ENCODE measurements at regions not wholly inside any gene's neighbourhood (a gene's known extent, or its start where the extent isn't known, plus 50 kb on each side); places are given as distances from the start of the nearest gene placed in this dataset.

- TF ChIP-seq, protein P1, sequence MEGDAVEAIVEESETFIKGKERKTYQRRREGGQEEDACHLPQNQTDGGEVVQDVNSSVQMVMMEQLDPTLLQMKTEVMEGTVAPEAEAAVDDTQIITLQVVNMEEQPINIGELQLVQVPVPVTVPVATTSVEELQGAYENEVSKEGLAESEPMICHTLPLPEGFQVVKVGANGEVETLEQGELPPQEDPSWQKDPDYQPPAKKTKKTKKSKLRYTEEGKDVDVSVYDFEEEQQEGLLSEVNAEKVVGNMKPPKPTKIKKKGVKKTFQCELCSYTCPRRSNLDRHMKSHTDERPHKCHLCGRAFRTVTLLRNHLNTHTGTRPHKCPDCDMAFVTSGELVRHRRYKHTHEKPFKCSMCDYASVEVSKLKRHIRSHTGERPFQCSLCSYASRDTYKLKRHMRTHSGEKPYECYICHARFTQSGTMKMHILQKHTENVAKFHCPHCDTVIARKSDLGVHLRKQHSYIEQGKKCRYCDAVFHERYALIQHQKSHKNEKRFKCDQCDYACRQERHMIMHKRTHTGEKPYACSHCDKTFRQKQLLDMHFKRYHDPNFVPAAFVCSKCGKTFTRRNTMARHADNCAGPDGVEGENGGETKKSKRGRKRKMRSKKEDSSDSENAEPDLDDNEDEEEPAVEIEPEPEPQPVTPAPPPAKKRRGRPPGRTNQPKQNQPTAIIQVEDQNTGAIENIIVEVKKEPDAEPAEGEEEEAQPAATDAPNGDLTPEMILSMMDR (conservative IDR thresholded peaks at IDR 0.05; ENCODE audit: low read depth in 2 of 2) = no peak
These were observed 642.6 kb upstream of the HS3ST1 start (continued) for GRCh38 chr4:12071316-12071715.

DNA sequence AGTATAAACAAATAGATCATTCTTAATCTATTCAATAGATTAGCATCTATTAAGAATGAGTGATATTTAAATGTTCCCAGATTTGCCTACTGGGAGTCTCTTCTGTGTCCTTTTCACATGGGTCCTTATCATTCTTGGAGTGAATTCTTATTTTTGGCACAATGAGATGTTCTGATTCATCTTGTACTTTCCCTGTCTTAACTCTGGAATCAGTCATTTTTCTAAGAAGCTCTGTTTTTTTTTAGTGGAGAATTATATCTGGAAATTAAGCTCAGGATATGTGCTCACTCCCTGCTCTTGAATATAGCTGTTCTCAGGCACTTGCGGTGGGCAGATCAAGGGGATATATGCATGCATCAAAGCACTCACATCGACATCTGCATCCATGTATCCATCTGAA, 625.3 kb upstream of the HS3ST1 start:
- Mint-ChIP-seq H3K4me3 (no peak overlapping the region), H3K27ac (no peak overlapping the region), H3K27me3 (ENCODE audit: insufficient read depth, low read depth, poor library complexity) (peaks cover 4% of the 10 kb centered on the region), H3K4me1 (peaks cover 27% of the 10 kb centered on the region), H3K36me3 (ENCODE audit: low read depth) (peaks cover 26% of the 10 kb centered on the region), H3K9me3 (peaks cover 19% of the 10 kb centered on the region)
- H3K36me3 ChIP-seq (ENCODE audit: insufficient read depth) = no peaks in the 10 kb centered on the region
- no peak overlapping the region for H3K4me3 ChIP-seq
- no peak for ATAC-seq
- H3K4me1 ChIP-seq (ENCODE audit: insufficient read depth) = peaks cover 24% of the 10 kb centered on the region
- H4K20me1 ChIP-seq (replicated peaks; ENCODE audit: insufficient read depth) = no peaks in the 10 kb centered on the region
- H3K9me2 ChIP-seq (ENCODE audit: insufficient read depth) = peaks cover 8% of the 10 kb centered on the region
- H3F3A ChIP-seq (replicated peaks; ENCODE audit: low read depth) = no peaks in the 10 kb centered on the region
- DNase-seq (ENCODE audit: low spot score) = no peak
- no peak overlapping the region for H3K27ac ChIP-seq (ENCODE audit: low read depth)
- H2AFZ ChIP-seq = no peak overlapping the region
- no peaks in the 10 kb centered on the region for H3K27me3 ChIP-seq (ENCODE audit: insufficient read depth)
- no peak overlapping the region for H3K4me2 ChIP-seq
- no peaks in the 10 kb centered on the region for H3K79me2 ChIP-seq (replicated peaks; ENCODE audit: insufficient read depth)
- TF ChIP-seq, protein P2, sequence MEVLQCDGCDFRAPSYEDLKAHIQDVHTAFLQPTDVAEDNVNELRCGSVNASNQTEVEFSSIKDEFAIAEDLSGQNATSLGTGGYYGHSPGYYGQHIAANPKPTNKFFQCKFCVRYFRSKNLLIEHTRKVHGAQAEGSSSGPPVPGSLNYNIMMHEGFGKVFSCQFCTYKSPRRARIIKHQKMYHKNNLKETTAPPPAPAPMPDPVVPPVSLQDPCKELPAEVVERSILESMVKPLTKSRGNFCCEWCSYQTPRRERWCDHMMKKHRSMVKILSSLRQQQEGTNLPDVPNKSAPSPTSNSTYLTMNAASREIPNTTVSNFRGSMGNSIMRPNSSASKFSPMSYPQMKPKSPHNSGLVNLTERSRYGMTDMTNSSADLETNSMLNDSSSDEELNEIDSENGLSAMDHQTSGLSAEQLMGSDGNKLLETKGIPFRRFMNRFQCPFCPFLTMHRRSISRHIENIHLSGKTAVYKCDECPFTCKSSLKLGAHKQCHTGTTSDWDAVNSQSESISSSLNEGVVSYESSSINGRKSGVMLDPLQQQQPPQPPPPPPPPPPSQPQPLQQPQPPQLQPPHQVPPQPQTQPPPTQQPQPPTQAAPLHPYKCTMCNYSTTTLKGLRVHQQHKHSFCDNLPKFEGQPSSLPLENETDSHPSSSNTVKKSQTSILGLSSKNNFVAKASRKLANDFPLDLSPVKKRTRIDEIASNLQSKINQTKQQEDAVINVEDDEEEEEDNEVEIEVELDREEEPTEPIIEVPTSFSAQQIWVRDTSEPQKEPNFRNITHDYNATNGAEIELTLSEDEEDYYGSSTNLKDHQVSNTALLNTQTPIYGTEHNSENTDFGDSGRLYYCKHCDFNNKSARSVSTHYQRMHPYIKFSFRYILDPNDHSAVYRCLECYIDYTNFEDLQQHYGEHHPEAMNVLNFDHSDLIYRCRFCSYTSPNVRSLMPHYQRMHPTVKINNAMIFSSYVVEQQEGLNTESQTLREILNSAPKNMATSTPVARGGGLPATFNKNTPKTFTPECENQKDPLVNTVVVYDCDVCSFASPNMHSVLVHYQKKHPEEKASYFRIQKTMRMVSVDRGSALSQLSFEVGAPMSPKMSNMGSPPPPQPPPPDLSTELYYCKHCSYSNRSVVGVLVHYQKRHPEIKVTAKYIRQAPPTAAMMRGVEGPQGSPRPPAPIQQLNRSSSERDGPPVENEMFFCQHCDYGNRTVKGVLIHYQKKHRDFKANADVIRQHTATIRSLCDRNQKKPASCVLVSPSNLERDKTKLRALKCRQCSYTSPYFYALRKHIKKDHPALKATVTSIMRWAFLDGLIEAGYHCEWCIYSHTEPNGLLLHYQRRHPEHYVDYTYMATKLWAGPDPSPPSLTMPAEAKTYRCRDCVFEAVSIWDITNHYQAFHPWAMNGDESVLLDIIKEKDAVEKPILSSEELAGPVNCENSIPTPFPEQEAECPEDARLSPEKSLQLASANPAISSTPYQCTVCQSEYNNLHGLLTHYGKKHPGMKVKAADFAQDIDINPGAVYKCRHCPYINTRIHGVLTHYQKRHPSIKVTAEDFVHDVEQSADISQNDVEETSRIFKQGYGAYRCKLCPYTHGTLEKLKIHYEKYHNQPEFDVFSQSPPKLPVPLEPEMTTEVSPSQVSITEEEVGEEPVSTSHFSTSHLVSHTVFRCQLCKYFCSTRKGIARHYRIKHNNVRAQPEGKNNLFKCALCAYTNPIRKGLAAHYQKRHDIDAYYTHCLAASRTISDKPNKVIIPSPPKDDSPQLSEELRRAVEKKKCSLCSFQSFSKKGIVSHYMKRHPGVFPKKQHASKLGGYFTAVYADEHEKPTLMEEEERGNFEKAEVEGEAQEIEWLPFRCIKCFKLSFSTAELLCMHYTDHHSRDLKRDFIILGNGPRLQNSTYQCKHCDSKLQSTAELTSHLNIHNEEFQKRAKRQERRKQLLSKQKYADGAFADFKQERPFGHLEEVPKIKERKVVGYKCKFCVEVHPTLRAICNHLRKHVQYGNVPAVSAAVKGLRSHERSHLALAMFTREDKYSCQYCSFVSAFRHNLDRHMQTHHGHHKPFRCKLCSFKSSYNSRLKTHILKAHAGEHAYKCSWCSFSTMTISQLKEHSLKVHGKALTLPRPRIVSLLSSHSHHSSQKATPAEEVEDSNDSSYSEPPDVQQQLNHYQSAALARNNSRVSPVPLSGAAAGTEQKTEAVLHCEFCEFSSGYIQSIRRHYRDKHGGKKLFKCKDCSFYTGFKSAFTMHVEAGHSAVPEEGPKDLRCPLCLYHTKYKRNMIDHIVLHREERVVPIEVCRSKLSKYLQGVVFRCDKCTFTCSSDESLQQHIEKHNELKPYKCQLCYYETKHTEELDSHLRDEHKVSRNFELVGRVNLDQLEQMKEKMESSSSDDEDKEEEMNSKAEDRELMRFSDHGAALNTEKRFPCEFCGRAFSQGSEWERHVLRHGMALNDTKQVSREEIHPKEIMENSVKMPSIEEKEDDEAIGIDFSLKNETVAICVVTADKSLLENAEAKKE (CRISPR knock-in tag; IDR thresholded peaks at IDR 0.05) = no peak
- TF ChIP-seq EZH2phosphoT487 (IDR thresholded peaks at IDR 0.05; ENCODE audit: unreplicated experiment) = no peak
- TF ChIP-seq NANOG (IDR thresholded peaks at IDR 0.05; ENCODE audit: borderline replicate concordance) = no peak
- TF ChIP-seq ZNF114 (CRISPR knock-in tag; IDR thresholded peaks at IDR 0.05) = no peak
- no peak for TF ChIP-seq JUNB (IDR thresholded peaks at IDR 0.05; ENCODE audit: unreplicated experiment)
- TF ChIP-seq, protein P1 (conservative IDR thresholded peaks at IDR 0.05; ENCODE audit: low read depth in 2 of 2) = no peak
- no peak for TF ChIP-seq ZNF331 (CRISPR knock-in tag; IDR thresholded peaks at IDR 0.05; ENCODE audit: low read depth)
- TF ChIP-seq STAT1 (IDR thresholded peaks at IDR 0.05; ENCODE audit: unreplicated experiment) = no peak
- TF ChIP-seq REST (IDR thresholded peaks at IDR 0.05; ENCODE audit: unreplicated experiment) = no peak
- TF ChIP-seq CREB1 (CRISPR knock-in tag; IDR thresholded peaks at IDR 0.05; ENCODE audit: low read depth) = no peak
- TF ChIP-seq, protein P3, sequence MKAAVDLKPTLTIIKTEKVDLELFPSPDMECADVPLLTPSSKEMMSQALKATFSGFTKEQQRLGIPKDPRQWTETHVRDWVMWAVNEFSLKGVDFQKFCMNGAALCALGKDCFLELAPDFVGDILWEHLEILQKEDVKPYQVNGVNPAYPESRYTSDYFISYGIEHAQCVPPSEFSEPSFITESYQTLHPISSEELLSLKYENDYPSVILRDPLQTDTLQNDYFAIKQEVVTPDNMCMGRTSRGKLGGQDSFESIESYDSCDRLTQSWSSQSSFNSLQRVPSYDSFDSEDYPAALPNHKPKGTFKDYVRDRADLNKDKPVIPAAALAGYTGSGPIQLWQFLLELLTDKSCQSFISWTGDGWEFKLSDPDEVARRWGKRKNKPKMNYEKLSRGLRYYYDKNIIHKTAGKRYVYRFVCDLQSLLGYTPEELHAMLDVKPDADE (IDR thresholded peaks at IDR 0.05) = no peak
